Ascending aorta (tissue), 2 donors: ENCODE measurements at regions not wholly inside any gene's neighbourhood (a gene's known extent, or its start where the extent isn't known, plus 50 kb on each side); places are given as distances from the start of the nearest gene placed in this dataset.

ENCODE experiments used
- DNase-seq, 2 donors: peaks; one replicate each; pipeline ENCODE4 v3.0.0-alpha.2; 2019; ENCODE audit warnings: low spot score in 2 of 2
- H3K27ac ChIP-seq, 2 donors: fragments of 200-600 bp; sonication (generic); one replicate each; pipeline ENCODE4 v1.5.1; 2016 to 2017; ENCODE audit warnings: mild to moderate bottlenecking in 1 of 2
- H3K27me3 ChIP-seq: fragments of 200-600 bp; sonication (generic); one replicate; pipeline ENCODE4 v1.5.1; 2017
- H3K36me3 ChIP-seq, 2 donors: fragments of 200-600 bp; sonication (generic); one replicate each; pipeline ENCODE4 v1.5.1; 2016
- H3K4me1 ChIP-seq, 2 donors: fragments of 200-600 bp; sonication (generic); one replicate each; pipeline ENCODE4 v1.5.1; 2016 to 2017; ENCODE audit warnings: mild to moderate bottlenecking in 1 of 2
- H3K4me3 ChIP-seq, 2 donors: fragments of 200-600 bp; sonication (generic); one replicate each; pipeline ENCODE4 v1.5.1; 2016 to 2017; ENCODE audit warnings: mild to moderate bottlenecking in 1 of 2
- H3K9me3 ChIP-seq, 2 donors: fragments of 200-600 bp; sonication (generic); one replicate each; pipeline ENCODE4 v1.5.1; 2016
- CTCF ChIP-seq, 3 experiments: fragments of 200-600 bp in 2 of 3; fragments of 450-650 bp in 1 of 3; sonication (generic) in 2 of 3; IDR thresholded peaks; one replicate each; pipeline ENCODE4 v1.5.1; 2016 to 2019; ENCODE audit warnings: antibody characterized with exemption in 3 of 3, mild to moderate bottlenecking in 1 of 3, moderate library complexity in 1 of 3
- intact Hi-C: fragments of 100-400 bp; cut with DNase I; formaldehyde crosslinking; loops from one replicate; pipeline ENCODE4 v1.15.1; 2023

- Histone ChIP-seq H3K27ac (no peak overlapping the region), H3K27me3 (no peaks in the 10 kb centered on the region), H3K36me3 (no peaks in the 10 kb centered on the region), H3K4me1 (no peaks in the 10 kb centered on the region), H3K4me3 (no peak overlapping the region), H3K9me3 (no peaks in the 10 kb centered on the region)
- intact Hi-C loops: no loop called here
- DNase-seq: no peak
- no peak for TF ChIP-seq CTCF (IDR thresholded peaks at IDR 0.05)
Observed at GRCh38 chr20:40146071-40146470, 543.0 kb downstream of the MAFB start.

- no peaks in the 10 kb centered on the region for H3K4me1 ChIP-seq
- no peak for TF ChIP-seq CTCF (IDR thresholded peaks at IDR 0.05)
- no peak overlapping the region for H3K4me3 ChIP-seq
- no peak overlapping the region for H3K27ac ChIP-seq
- no peaks in the 10 kb centered on the region for H3K36me3 ChIP-seq
- no peaks in the 10 kb centered on the region for H3K9me3 ChIP-seq
- no peak for DNase-seq
- intact Hi-C loops: no loop called here
- H3K27me3 ChIP-seq: no peaks in the 10 kb centered on the region
Observed at GRCh38 chr20:40144581-40144980, 544.5 kb downstream of the MAFB start.

GRCh38 chr20:40134176-40134575 is 554.9 kb downstream of the MAFB start:
- Histone ChIP-seq H3K27me3 (no peaks in the 10 kb centered on the region), H3K27ac (no peak overlapping the region), H3K9me3 (peaks cover 0 to 9% of the 10 kb centered on the region in 2 donors), H3K4me1 (no peaks in the 10 kb centered on the region), H3K4me3 (no peak overlapping the region), H3K36me3 (no peaks in the 10 kb centered on the region)
- no peak for TF ChIP-seq CTCF (IDR thresholded peaks at IDR 0.05)
- DNase-seq: no peak
- intact Hi-C loops: no loop called here

GRCh38 chr20:40120827-40121226 is 568.2 kb downstream of the MAFB start:
- intact Hi-C loops: no loop called here
- no peaks in the 10 kb centered on the region for H3K36me3 ChIP-seq
- no peak for TF ChIP-seq CTCF (IDR thresholded peaks at IDR 0.05)
- DNase-seq: no peak
- no peaks in the 10 kb centered on the region for H3K27me3 ChIP-seq
- H3K4me1 ChIP-seq: no peaks in the 10 kb centered on the region
- H3K4me3 ChIP-seq: no peak overlapping the region
- no peak overlapping the region for H3K27ac ChIP-seq
- H3K9me3 ChIP-seq: no peaks in the 10 kb centered on the region

- no peak for DNase-seq
- Histone ChIP-seq H3K27me3 (no peaks in the 10 kb centered on the region), H3K36me3 (no peaks in the 10 kb centered on the region), H3K4me3 (no peak overlapping the region), H3K27ac (no peak overlapping the region), H3K9me3 (no peaks in the 10 kb centered on the region), H3K4me1 (no peaks in the 10 kb centered on the region)
- intact Hi-C loops: no loop called here
- TF ChIP-seq CTCF (IDR thresholded peaks at IDR 0.05): no peak
Observed at GRCh38 chr20:40111282-40111681, 577.8 kb downstream of the MAFB start.

- intact Hi-C loops: no loop called here
- Histone ChIP-seq H3K4me3 (no peak overlapping the region), H3K27ac (no peak overlapping the region), H3K4me1 (no peaks in the 10 kb centered on the region), H3K36me3 (no peaks in the 10 kb centered on the region), H3K9me3 (no peaks in the 10 kb centered on the region), H3K27me3 (no peaks in the 10 kb centered on the region)
- DNase-seq: no peak
- TF ChIP-seq CTCF (IDR thresholded peaks at IDR 0.05): no peak
Observed at GRCh38 chr20:40110311-40110831, 578.7 kb downstream of the MAFB start.
